ENCODE measurements at regions not wholly inside any gene's neighbourhood (a gene's known extent, or its start where the extent isn't known, plus 50 kb on each side); places are given as distances from the start of the nearest gene placed in this dataset.

GRCh38 chr17:5747276-5747675, 163.0 kb upstream of the NLRP1 start:
- Mint-ChIP-seq H3K4me1 (ENCODE audit: unreplicated experiment) (no peaks in the 10 kb centered on the region), H3K27ac (ENCODE audit: unreplicated experiment) (no peak overlapping the region), H3K9me3 (ENCODE audit: unreplicated experiment) (no peaks in the 10 kb centered on the region), H3K4me3 (ENCODE audit: unreplicated experiment) (no peak overlapping the region), H3K27me3 (ENCODE audit: unreplicated experiment) (no peaks in the 10 kb centered on the region), H3K36me3 (ENCODE audit: low read depth, unreplicated experiment) (no peaks in the 10 kb centered on the region)
- TF ChIP-seq CTCF (IDR thresholded peaks at IDR 0.05; ENCODE audit: unreplicated experiment): no peak
- DNase-seq (ENCODE audit: low spot score): no peak

GRCh38 chr17:5747964-5748363, 163.7 kb upstream of the NLRP1 start:
- no peak overlapping the region for H3K27ac Mint-ChIP-seq (ENCODE audit: unreplicated experiment)
- H3K4me3 Mint-ChIP-seq (ENCODE audit: unreplicated experiment): no peak overlapping the region
- DNase-seq (ENCODE audit: low spot score): no peak
- H3K27me3 Mint-ChIP-seq (ENCODE audit: unreplicated experiment): no peaks in the 10 kb centered on the region
- no peaks in the 10 kb centered on the region for H3K36me3 Mint-ChIP-seq (ENCODE audit: low read depth, unreplicated experiment)
- TF ChIP-seq CTCF (IDR thresholded peaks at IDR 0.05; ENCODE audit: unreplicated experiment): no peak
- H3K9me3 Mint-ChIP-seq (ENCODE audit: unreplicated experiment): no peaks in the 10 kb centered on the region
- H3K4me1 Mint-ChIP-seq (ENCODE audit: unreplicated experiment): no peaks in the 10 kb centered on the region

- no peaks in the 10 kb centered on the region for H3K4me1 Mint-ChIP-seq (ENCODE audit: unreplicated experiment)
- no peak overlapping the region for H3K4me3 Mint-ChIP-seq (ENCODE audit: unreplicated experiment)
- DNase-seq (ENCODE audit: low spot score): no peak
- peaks cover 2% of the 10 kb centered on the region for H3K27me3 Mint-ChIP-seq (ENCODE audit: unreplicated experiment)
- H3K27ac Mint-ChIP-seq (ENCODE audit: unreplicated experiment): no peak overlapping the region
- no peak for TF ChIP-seq CTCF (IDR thresholded peaks at IDR 0.05; ENCODE audit: unreplicated experiment)
- H3K9me3 Mint-ChIP-seq (ENCODE audit: unreplicated experiment): no peaks in the 10 kb centered on the region
- H3K36me3 Mint-ChIP-seq (ENCODE audit: low read depth, unreplicated experiment): no peaks in the 10 kb centered on the region
Measured at GRCh38 chr17:5753421-5753820, 169.1 kb upstream of the NLRP1 start.

GRCh38 chr17:5757314-5757907, 173.1 kb upstream of the NLRP1 start:
- TF ChIP-seq CTCF (IDR thresholded peaks at IDR 0.05; ENCODE audit: unreplicated experiment): no peak
- H3K4me3 Mint-ChIP-seq (ENCODE audit: unreplicated experiment): no peak overlapping the region
- no peaks in the 10 kb centered on the region for H3K9me3 Mint-ChIP-seq (ENCODE audit: unreplicated experiment)
- H3K4me1 Mint-ChIP-seq (ENCODE audit: unreplicated experiment): no peaks in the 10 kb centered on the region
- H3K27me3 Mint-ChIP-seq (ENCODE audit: unreplicated experiment): peaks cover 2% of the 10 kb centered on the region
- no peak overlapping the region for H3K27ac Mint-ChIP-seq (ENCODE audit: unreplicated experiment)
- DNase-seq (ENCODE audit: low spot score): no peak
- no peaks in the 10 kb centered on the region for H3K36me3 Mint-ChIP-seq (ENCODE audit: low read depth, unreplicated experiment)

GRCh38 chr17:5758651-5759050, 174.3 kb upstream of the NLRP1 start:
- no peak for TF ChIP-seq CTCF (IDR thresholded peaks at IDR 0.05; ENCODE audit: unreplicated experiment)
- no peaks in the 10 kb centered on the region for H3K4me1 Mint-ChIP-seq (ENCODE audit: unreplicated experiment)
- H3K36me3 Mint-ChIP-seq (ENCODE audit: low read depth, unreplicated experiment): no peaks in the 10 kb centered on the region
- no peak overlapping the region for H3K27ac Mint-ChIP-seq (ENCODE audit: unreplicated experiment)
- H3K4me3 Mint-ChIP-seq (ENCODE audit: unreplicated experiment): no peak overlapping the region
- H3K9me3 Mint-ChIP-seq (ENCODE audit: unreplicated experiment): no peaks in the 10 kb centered on the region
- H3K27me3 Mint-ChIP-seq (ENCODE audit: unreplicated experiment): peaks cover 2% of the 10 kb centered on the region
- DNase-seq (ENCODE audit: low spot score): no peak

Measured in endothelial cell (in vitro differentiated cells).